ENCODE measurements at regions not wholly inside any gene's neighbourhood (a gene's known extent, or its start where the extent isn't known, plus 50 kb on each side); places are given as distances from the start of the nearest gene placed in this dataset.

DNA sequence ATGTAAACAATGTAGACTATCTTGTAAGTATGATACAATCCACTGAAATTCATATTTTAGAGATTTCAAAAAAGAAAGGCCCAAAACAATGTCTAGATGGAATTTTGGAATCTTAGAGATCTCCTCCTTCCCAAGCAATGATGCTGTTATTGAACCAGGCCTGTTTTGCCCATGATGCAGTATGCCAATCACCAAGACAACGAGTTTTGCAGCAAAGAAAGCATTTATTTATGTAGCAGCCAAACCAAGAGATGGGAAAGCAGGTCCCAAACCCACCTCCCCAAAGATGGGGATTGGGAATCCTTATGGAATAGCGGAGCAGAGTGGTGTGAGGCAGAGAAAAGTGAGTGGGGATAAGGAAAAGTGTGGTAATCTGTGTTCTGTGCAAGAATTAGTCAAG lies 197.8 kb upstream of the NT5E start:
- DNase-seq (no peak), ATAC-seq (ENCODE audit: low read depth) (no peak)
- Mint-ChIP-seq H3K27me3 (peaks cover 5% of the 10 kb centered on the region), H3K9me3 (ENCODE audit: insufficient read depth) (peaks cover 2% of the 10 kb centered on the region), H3K27ac (no peak overlapping the region), H3K4me1 (no peaks in the 10 kb centered on the region), H3K4me3 (no peak overlapping the region)
- H3K27ac ChIP-seq (ENCODE audit: low read length in 2 of 2) = no peak overlapping the region
- H3K27me3 ChIP-seq (replicated peaks in 1 of 4; ENCODE audit: control extremely low read depth in 1 of 4, control insufficient read depth in 3 of 4, insufficient read depth in 4 of 4, low read length in 3 of 4) = peaks cover 0 to 2% (median 0%) of the 10 kb centered on the region in 4 experiments
- no peaks in the 10 kb centered on the region for H4K20me1 ChIP-seq (ENCODE audit: control insufficient read depth, insufficient read depth, low read length, poor library complexity, severe bottlenecking)
- H3K36me3 ChIP-seq (replicated peaks in 1 of 2; ENCODE audit: control extremely low read depth in 1 of 2, control insufficient read depth in 1 of 2, extremely low read depth in 1 of 2, insufficient read depth in 2 of 2, low read length in 1 of 2) = no peaks in the 10 kb centered on the region
- ChIA-PET CTCF (no interaction called here), POLR2A (no interaction called here)
- H3K4me2 ChIP-seq (replicated peaks; ENCODE audit: low read depth, low read length, poor library complexity, severe bottlenecking) = no peak overlapping the region
- no peaks in the 10 kb centered on the region for H3K4me1 ChIP-seq (ENCODE audit: control insufficient read depth in 2 of 2, insufficient read depth in 2 of 2, low read length in 2 of 2)
- H3K79me2 ChIP-seq (ENCODE audit: control insufficient read depth, insufficient read depth, low read length) = no peaks in the 10 kb centered on the region
- TF ChIP-seq, protein P1, sequence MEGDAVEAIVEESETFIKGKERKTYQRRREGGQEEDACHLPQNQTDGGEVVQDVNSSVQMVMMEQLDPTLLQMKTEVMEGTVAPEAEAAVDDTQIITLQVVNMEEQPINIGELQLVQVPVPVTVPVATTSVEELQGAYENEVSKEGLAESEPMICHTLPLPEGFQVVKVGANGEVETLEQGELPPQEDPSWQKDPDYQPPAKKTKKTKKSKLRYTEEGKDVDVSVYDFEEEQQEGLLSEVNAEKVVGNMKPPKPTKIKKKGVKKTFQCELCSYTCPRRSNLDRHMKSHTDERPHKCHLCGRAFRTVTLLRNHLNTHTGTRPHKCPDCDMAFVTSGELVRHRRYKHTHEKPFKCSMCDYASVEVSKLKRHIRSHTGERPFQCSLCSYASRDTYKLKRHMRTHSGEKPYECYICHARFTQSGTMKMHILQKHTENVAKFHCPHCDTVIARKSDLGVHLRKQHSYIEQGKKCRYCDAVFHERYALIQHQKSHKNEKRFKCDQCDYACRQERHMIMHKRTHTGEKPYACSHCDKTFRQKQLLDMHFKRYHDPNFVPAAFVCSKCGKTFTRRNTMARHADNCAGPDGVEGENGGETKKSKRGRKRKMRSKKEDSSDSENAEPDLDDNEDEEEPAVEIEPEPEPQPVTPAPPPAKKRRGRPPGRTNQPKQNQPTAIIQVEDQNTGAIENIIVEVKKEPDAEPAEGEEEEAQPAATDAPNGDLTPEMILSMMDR (IDR thresholded peaks at IDR 0.05) = no peak
- no peak for TF ChIP-seq EZH2 (IDR thresholded peaks at IDR 0.05; ENCODE audit: borderline replicate concordance, insufficient read depth, low read depth, low read length, poor library complexity, severe bottlenecking)
- WGBS (ENCODE audit: insufficient coverage) = 75% methylated on average over 1 of the region's 2 CpGs
- H3K9ac ChIP-seq (ENCODE audit: low read length) = no peak overlapping the region
- H2AFZ ChIP-seq (ENCODE audit: insufficient read depth, low read depth, low read length, poor library complexity, severe bottlenecking) = no peak overlapping the region
- no peak overlapping the region for H3K4me3 ChIP-seq (ENCODE audit: control extremely low read depth in 1 of 5, extremely low read depth in 1 of 5, insufficient read depth in 1 of 5, low read depth in 2 of 5, low read length in 4 of 5)
- peaks cover 0 to 7% (median 5%) of the 10 kb centered on the region in 3 donors for H3K9me3 ChIP-seq (ENCODE audit: control extremely low read depth in 1 of 3, control insufficient read depth in 2 of 3, insufficient read depth in 1 of 3, low read length in 2 of 3)
- intact Hi-C loops (cut with micrococcal nuclease) = no loop called here

- no peaks in the 10 kb centered on the region for H3K4me1 Mint-ChIP-seq
- no peak overlapping the region for H2AFZ ChIP-seq (ENCODE audit: insufficient read depth, low read depth, low read length, poor library complexity, severe bottlenecking)
- no peak overlapping the region for H3K27ac ChIP-seq (ENCODE audit: low read length in 2 of 2)
- no peaks in the 10 kb centered on the region for H3K79me2 ChIP-seq (ENCODE audit: control insufficient read depth, insufficient read depth, low read length)
- intact Hi-C loops (cut with micrococcal nuclease) = no loop called here
- peaks cover 0 to 2% (median 0%) of the 10 kb centered on the region in 4 experiments for H3K27me3 ChIP-seq (replicated peaks in 1 of 4; ENCODE audit: control extremely low read depth in 1 of 4, control insufficient read depth in 3 of 4, insufficient read depth in 4 of 4, low read length in 3 of 4)
- H3K27ac Mint-ChIP-seq = no peak overlapping the region
- H3K27me3 Mint-ChIP-seq = peaks cover 5% of the 10 kb centered on the region
- ChIA-PET POLR2A (no interaction called here), CTCF (no interaction called here)
- DNase-seq (no peak), ATAC-seq (ENCODE audit: low read depth) (no peak)
- H3K4me1 ChIP-seq (ENCODE audit: control insufficient read depth in 2 of 2, insufficient read depth in 2 of 2, low read length in 2 of 2) = no peaks in the 10 kb centered on the region
- WGBS (ENCODE audit: insufficient coverage) = no CpG with 5 or more reads among the region's 1 CpG
- H3K4me3 ChIP-seq (ENCODE audit: control extremely low read depth in 1 of 5, extremely low read depth in 1 of 5, insufficient read depth in 1 of 5, low read depth in 2 of 5, low read length in 4 of 5) = no peak overlapping the region
- peaks cover 2% of the 10 kb centered on the region for H3K9me3 Mint-ChIP-seq (ENCODE audit: insufficient read depth)
- H4K20me1 ChIP-seq (ENCODE audit: control insufficient read depth, insufficient read depth, low read length, poor library complexity, severe bottlenecking) = no peaks in the 10 kb centered on the region
- H3K4me2 ChIP-seq (replicated peaks; ENCODE audit: low read depth, low read length, poor library complexity, severe bottlenecking) = no peak overlapping the region
- H3K4me3 Mint-ChIP-seq = no peak overlapping the region
- no peaks in the 10 kb centered on the region for H3K36me3 ChIP-seq (replicated peaks in 1 of 2; ENCODE audit: control extremely low read depth in 1 of 2, control insufficient read depth in 1 of 2, extremely low read depth in 1 of 2, insufficient read depth in 2 of 2, low read length in 1 of 2)
- H3K9ac ChIP-seq (ENCODE audit: low read length) = no peak overlapping the region
- peaks cover 0 to 7% (median 5%) of the 10 kb centered on the region in 3 donors for H3K9me3 ChIP-seq (ENCODE audit: control extremely low read depth in 1 of 3, control insufficient read depth in 2 of 3, insufficient read depth in 1 of 3, low read length in 2 of 3)
- TF ChIP-seq, protein P1 (IDR thresholded peaks at IDR 0.05) = no peak
- TF ChIP-seq EZH2 (IDR thresholded peaks at IDR 0.05; ENCODE audit: borderline replicate concordance, insufficient read depth, low read depth, low read length, poor library complexity, severe bottlenecking) = no peak
Measured at GRCh38 chr6:85251300-85251699, 198.6 kb upstream of the NT5E start.

Data from B cell (primary cell).